SK-N-SH treated with all-trans-retinoic acid at 6 μM for 48 hours (cell line): ENCODE measurements at regions not wholly inside any gene's neighbourhood (a gene's known extent, or its start where the extent isn't known, plus 50 kb on each side); places are given as distances from the start of the nearest gene placed in this dataset.

ENCODE experiments used
- BACH2 ChIP-seq: fragments of 250-450 bp; sonication (Bioruptor Pico); IDR thresholded peaks from 2 replicates; pipeline ENCODE4 v1.9.0; 2021; ENCODE audit warnings: mild to moderate bottlenecking, borderline replicate concordance
- CSRNP3 ChIP-seq: fragments of 250-450 bp; sonication (Bioruptor Pico); IDR thresholded peaks from 2 replicates; pipeline ENCODE4 v1.5.1; 2021; ENCODE audit warnings: mild to moderate bottlenecking, moderate library complexity
- GLIS3 ChIP-seq: fragments of 250-450 bp; sonication (Bioruptor Pico); IDR thresholded peaks from 2 replicates; pipeline ENCODE4 v1.5.0; 2020; ENCODE audit warnings: mild to moderate bottlenecking, moderate library complexity
- ISL1 ChIP-seq: fragments of 250-450 bp; sonication (Bioruptor Pico); IDR thresholded peaks from 2 replicates; pipeline ENCODE4 v2.1.2; 2022; ENCODE audit warnings: mild to moderate bottlenecking, moderate library complexity
- PATZ1 ChIP-seq: fragments of 250-450 bp; sonication (Bioruptor Pico); IDR thresholded peaks from 2 replicates; pipeline ENCODE4 v1.8.0; 2020; ENCODE audit warnings: mild to moderate bottlenecking, moderate library complexity, borderline replicate concordance
- POU6F1 ChIP-seq: fragments of 250-450 bp; sonication (Bioruptor Pico); IDR thresholded peaks from 2 replicates; pipeline ENCODE4 v1.8.0; 2021; ENCODE audit warnings: low read depth, mild to moderate bottlenecking, moderate library complexity, borderline replicate concordance
- RARB ChIP-seq: fragments of 250-450 bp; sonication (Bioruptor Pico); IDR thresholded peaks from 2 replicates; pipeline ENCODE4 v1.8.0; 2021; ENCODE audit warnings: mild to moderate bottlenecking, moderate library complexity
- TCF4 ChIP-seq: fragments of 250-450 bp; sonication (Bioruptor Pico); IDR thresholded peaks from 2 replicates; pipeline ENCODE4 v1.8.0; 2021; ENCODE audit warnings: mild to moderate bottlenecking, moderate library complexity, borderline replicate concordance
- TOX ChIP-seq: fragments of 250-450 bp; sonication (Bioruptor Pico); IDR thresholded peaks from 2 replicates; pipeline ENCODE4 v1.8.0; 2021; ENCODE audit warnings: mild to moderate bottlenecking, moderate library complexity, borderline replicate concordance
- ZC3H10 ChIP-seq: fragments of 250-450 bp; sonication (Bioruptor Pico); IDR thresholded peaks from 2 replicates; pipeline ENCODE4 v1.5.1; 2021; ENCODE audit warnings: mild to moderate bottlenecking, moderate library complexity

GRCh38 chr4:14152834-14153519 lies 525.5 kb upstream of the BOD1L1 start:
- TF ChIP-seq RARB: no peak
- TF ChIP-seq POU6F1 (CRISPR knock-in tag): no peak
- TF ChIP-seq BACH2: no peak
- TF ChIP-seq TCF4 (CRISPR knock-in tag): no peak
- no peak for TF ChIP-seq ZC3H10 (CRISPR knock-in tag)
- no peak for TF ChIP-seq GLIS3
- no peak for TF ChIP-seq TOX (CRISPR knock-in tag)
- TF ChIP-seq ISL1 (CRISPR knock-in tag): no peak
- TF ChIP-seq PATZ1 (CRISPR knock-in tag): no peak
- no peak for TF ChIP-seq CSRNP3
